Suprapubic skin (tissue), 4 donors: ENCODE measurements at regions not wholly inside any gene's neighbourhood (a gene's known extent, or its start where the extent isn't known, plus 50 kb on each side); places are given as distances from the start of the nearest gene placed in this dataset.

ENCODE experiments used
- DNase-seq, 2 donors: peaks; one replicate each; pipeline ENCODE4 v3.0.0-alpha.2; 2019; ENCODE audit warnings: low spot score in 2 of 2
- H3K27ac ChIP-seq: fragments of 200-600 bp; sonication (generic); one replicate; pipeline ENCODE4 v1.5.1; 2019
- H3K27me3 ChIP-seq: fragments of 200-600 bp; sonication (generic); one replicate; pipeline ENCODE4 v1.5.1; 2019
- H3K36me3 ChIP-seq: fragments of 200-600 bp; sonication (generic); one replicate; pipeline ENCODE4 v1.5.1; 2019
- H3K4me1 ChIP-seq: fragments of 200-600 bp; sonication (generic); one replicate; pipeline ENCODE4 v1.5.1; 2019
- H3K4me3 ChIP-seq: fragments of 200-600 bp; sonication (generic); one replicate; pipeline ENCODE4 v1.5.1; 2019; ENCODE audit warnings: mild to moderate bottlenecking
- H3K9me3 ChIP-seq: fragments of 200-600 bp; sonication (generic); one replicate; pipeline ENCODE4 v1.5.1; 2019
- CTCF ChIP-seq, 2 donors: fragments of 200-600 bp in 1 of 2; fragments of 450-650 bp in 1 of 2; sonication (generic) in 1 of 2; IDR thresholded peaks; one replicate each; pipeline ENCODE4 v1.5.1; 2016 to 2019; ENCODE audit warnings: antibody characterized with exemption in 2 of 2, mild to moderate bottlenecking in 1 of 2, moderate library complexity in 1 of 2
- EP300 ChIP-seq: sonication (generic); formaldehyde crosslinking; IDR thresholded peaks from one replicate; pipeline ENCODE4 v1.6.1; 2017; ENCODE audit warnings: antibody characterized with exemption
- POLR2A ChIP-seq, 2 donors: fragments of 450-650 bp; IDR thresholded peaks; one replicate each; pipeline ENCODE4 v1.6.1; 2017; ENCODE audit warnings: antibody characterized with exemption in 2 of 2, mild to moderate bottlenecking in 2 of 2, moderate library complexity in 2 of 2
- POLR2AphosphoS5 ChIP-seq, 3 donors: sonication (generic); formaldehyde crosslinking; IDR thresholded peaks; one replicate each; pipeline ENCODE4 v1.6.1; 2017; ENCODE audit warnings: antibody characterized with exemption in 3 of 3
- WGBS: methylation state at CpG from one replicate; pipeline ENCODE4 v1.1.5; 2018; 5-methylcytosine and 5-hydroxymethylcytosine counted together

- Histone ChIP-seq H3K36me3 (no peaks in the 10 kb centered on the region), H3K4me3 (no peak overlapping the region), H3K4me1 (no peaks in the 10 kb centered on the region), H3K27me3 (no peaks in the 10 kb centered on the region), H3K27ac (no peak overlapping the region), H3K9me3 (no peaks in the 10 kb centered on the region)
- no peak for TF ChIP-seq EP300
- TF ChIP-seq POLR2AphosphoS5 (IDR thresholded peaks at IDR 0.05) = no peak
- TF ChIP-seq POLR2A (IDR thresholded peaks at IDR 0.05) = no peak
- WGBS = 60% methylated on average over 4 of the region's 4 CpGs
- no peak for DNase-seq
These were observed 1082.9 kb downstream of the UQCRFS1 start for GRCh38 chr19:28130066-28130511.

- H3K4me1 ChIP-seq = no peaks in the 10 kb centered on the region
- TF ChIP-seq EP300 (no peak), CTCF (IDR thresholded peaks at IDR 0.05) (no peak), POLR2A (IDR thresholded peaks at IDR 0.05) (no peak)
- H3K9me3 ChIP-seq = no peaks in the 10 kb centered on the region
- no peaks in the 10 kb centered on the region for H3K27me3 ChIP-seq
- WGBS = 66% methylated on average over 4 of the region's 4 CpGs
- no peak overlapping the region for H3K4me3 ChIP-seq
- DNase-seq = no peak
- H3K27ac ChIP-seq = no peak overlapping the region
- H3K36me3 ChIP-seq = no peaks in the 10 kb centered on the region
These were observed 1084.6 kb downstream of the UQCRFS1 start for GRCh38 chr19:28128341-28128740.

- Histone ChIP-seq H3K4me1 (no peaks in the 10 kb centered on the region), H3K36me3 (no peaks in the 10 kb centered on the region), H3K27ac (no peak overlapping the region), H3K9me3 (no peaks in the 10 kb centered on the region), H3K4me3 (no peak overlapping the region), H3K27me3 (no peaks in the 10 kb centered on the region)
- 64% methylated on average over 2 of the region's 2 CpGs for WGBS
- TF ChIP-seq EP300 (no peak), POLR2AphosphoS5 (IDR thresholded peaks at IDR 0.05) (no peak), POLR2A (IDR thresholded peaks at IDR 0.05) (no peak), CTCF (IDR thresholded peaks at IDR 0.05) (no peak)
- DNase-seq = no peak
These were observed 1086.6 kb downstream of the UQCRFS1 start for GRCh38 chr19:28126135-28126898.

GRCh38 chr19:28122734-28123133 is 1090.2 kb downstream of the UQCRFS1 start:
- Histone ChIP-seq H3K36me3 (no peaks in the 10 kb centered on the region), H3K27ac (no peak overlapping the region), H3K27me3 (no peaks in the 10 kb centered on the region), H3K9me3 (no peaks in the 10 kb centered on the region), H3K4me3 (no peak overlapping the region), H3K4me1 (no peaks in the 10 kb centered on the region)
- 62% methylated on average over 5 of the region's 5 CpGs for WGBS
- DNase-seq = no peak
- no peak for TF ChIP-seq CTCF (IDR thresholded peaks at IDR 0.05)
- no peak for TF ChIP-seq POLR2A (IDR thresholded peaks at IDR 0.05)
- TF ChIP-seq EP300 = no peak
- no peak for TF ChIP-seq POLR2AphosphoS5 (IDR thresholded peaks at IDR 0.05)

- H3K9me3 ChIP-seq = no peaks in the 10 kb centered on the region
- no peaks in the 10 kb centered on the region for H3K27me3 ChIP-seq
- H3K36me3 ChIP-seq = no peaks in the 10 kb centered on the region
- H3K4me1 ChIP-seq = no peaks in the 10 kb centered on the region
- no peak overlapping the region for H3K4me3 ChIP-seq
- WGBS = 45% methylated on average over 5 of the region's 5 CpGs
- TF ChIP-seq POLR2AphosphoS5 (IDR thresholded peaks at IDR 0.05) (no peak), POLR2A (IDR thresholded peaks at IDR 0.05) (no peak), EP300 (no peak), CTCF (IDR thresholded peaks at IDR 0.05) (no peak)
- DNase-seq = no peak
- no peak overlapping the region for H3K27ac ChIP-seq
These were observed 1094.7 kb downstream of the UQCRFS1 start for GRCh38 chr19:28118235-28118634.
